ENCODE measurements at regions not wholly inside any gene's neighbourhood (a gene's known extent, or its start where the extent isn't known, plus 50 kb on each side); places are given as distances from the start of the nearest gene placed in this dataset.
A peak's percentile ranks its signal among the peaks of the same experiment; 100 is the strongest.

GRCh38 chr15:63434576-63435186, 53.0 kb upstream of the CA12 start:
- no peaks in the 10 kb centered on the region for H3K27me3 ChIP-seq (ENCODE audit: insufficient read depth, low read length)
- H3K4ac ChIP-seq (ENCODE audit: low read depth, low read length) = no peak overlapping the region
- no peak overlapping the region for H4K8ac ChIP-seq (ENCODE audit: low read depth, low read length)
- H4K91ac ChIP-seq (ENCODE audit: low read depth, low read length) = no peak overlapping the region
- H2BK120ac ChIP-seq (ENCODE audit: insufficient read depth, low read length, poor library complexity) = no peak overlapping the region
- H3K4me1 ChIP-seq (ENCODE audit: control insufficient read depth in 1 of 2, insufficient read depth in 2 of 2, low read length in 2 of 2) = no peaks in the 10 kb centered on the region
- no peak overlapping the region for H2AK5ac ChIP-seq (ENCODE audit: low read length)
- H3K9ac ChIP-seq (ENCODE audit: low read length) = no peak overlapping the region
- no peaks in the 10 kb centered on the region for H3K36me3 ChIP-seq (ENCODE audit: control insufficient read depth in 1 of 2, insufficient read depth in 2 of 2, low read length in 2 of 2)
- no peak overlapping the region for H4K12ac ChIP-seq (ENCODE audit: low read depth, low read length)
- WGBS (ENCODE audit: extremely low coverage, insufficient coverage, insufficient read length) = no CpG with 5 or more reads among the region's 4 CpGs
- H2BK12ac ChIP-seq (ENCODE audit: low read length) = no peak overlapping the region
- no peaks in the 10 kb centered on the region for H3K79me2 ChIP-seq (ENCODE audit: control insufficient read depth, insufficient read depth, low read length, poor library complexity)
- H3K4me2 ChIP-seq (ENCODE audit: low read length) = no peak overlapping the region
- H3K14ac ChIP-seq (ENCODE audit: low read length) = no peak overlapping the region
- no peak for DNase-seq
- H3K23ac ChIP-seq (ENCODE audit: low read length) = no peak overlapping the region
- peak overlapping the region; percentile 32 for H2AFZ ChIP-seq (ENCODE audit: insufficient read depth, low read length, poor library complexity)
- no peaks in the 10 kb centered on the region for H3K9me3 ChIP-seq (ENCODE audit: insufficient read depth, low read depth, low read length)
- H3K27ac ChIP-seq (ENCODE audit: low read depth, low read length) = no peak overlapping the region
- H3K18ac ChIP-seq (ENCODE audit: low read length) = no peak overlapping the region
- H3K79me1 ChIP-seq (ENCODE audit: low read length) = no peaks in the 10 kb centered on the region
- no peak overlapping the region for H2BK5ac ChIP-seq (ENCODE audit: low read depth, low read length, poor library complexity)
- H3K4me3 ChIP-seq (ENCODE audit: low read depth, low read length) = no peak overlapping the region

DNA sequence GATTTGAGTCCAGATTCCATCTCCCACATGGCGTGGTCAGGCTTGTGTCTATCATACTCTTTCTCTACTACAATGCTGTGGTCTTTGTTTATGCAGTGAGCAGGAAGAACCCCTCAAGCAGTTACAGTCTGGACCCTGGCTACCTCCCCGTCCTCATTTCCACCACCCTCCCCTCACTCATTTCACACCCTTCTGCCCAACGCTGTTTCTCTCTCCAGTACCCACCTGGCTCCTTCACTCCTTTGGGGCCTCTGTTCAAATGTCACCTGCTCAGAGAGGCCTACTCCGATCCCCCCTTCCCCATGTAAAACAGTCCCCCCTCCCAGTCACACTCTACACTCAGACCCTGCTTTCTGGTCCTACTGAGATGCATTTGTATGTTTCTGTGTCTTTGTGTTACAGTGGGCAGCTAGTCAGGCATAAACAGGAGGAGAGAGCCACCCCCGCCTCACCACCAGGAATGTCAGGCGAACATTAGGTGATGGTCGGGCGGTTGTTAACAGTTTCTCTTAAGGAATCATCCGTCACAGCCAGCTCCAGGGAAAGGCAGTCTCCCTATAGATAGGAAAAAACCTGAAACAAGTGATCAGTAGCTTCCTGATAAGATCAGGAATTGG, 53.7 kb upstream of the CA12 start:
- H3K4ac ChIP-seq (ENCODE audit: low read depth, low read length) = no peak overlapping the region
- no peak overlapping the region for H4K8ac ChIP-seq (ENCODE audit: low read depth, low read length)
- no peak overlapping the region for H3K18ac ChIP-seq (ENCODE audit: low read length)
- H3K36me3 ChIP-seq (ENCODE audit: control insufficient read depth in 1 of 2, insufficient read depth in 2 of 2, low read length in 2 of 2) = no peaks in the 10 kb centered on the region
- no peak overlapping the region for H2AK5ac ChIP-seq (ENCODE audit: low read length)
- DNase-seq = no peak
- H4K91ac ChIP-seq (ENCODE audit: low read depth, low read length) = no peak overlapping the region
- H3K4me1 ChIP-seq (ENCODE audit: control insufficient read depth in 1 of 2, insufficient read depth in 2 of 2, low read length in 2 of 2) = no peaks in the 10 kb centered on the region
- no peaks in the 10 kb centered on the region for H3K9me3 ChIP-seq (ENCODE audit: insufficient read depth, low read depth, low read length)
- no peak overlapping the region for H3K4me2 ChIP-seq (ENCODE audit: low read length)
- H3K79me2 ChIP-seq (ENCODE audit: control insufficient read depth, insufficient read depth, low read length, poor library complexity) = no peaks in the 10 kb centered on the region
- no peak overlapping the region for H2BK5ac ChIP-seq (ENCODE audit: low read depth, low read length, poor library complexity)
- WGBS (ENCODE audit: extremely low coverage, insufficient coverage, insufficient read length) = no CpG with 5 or more reads among the region's 9 CpGs
- H3K4me3 ChIP-seq (ENCODE audit: low read depth, low read length) = no peak overlapping the region
- H3K9ac ChIP-seq (ENCODE audit: low read length) = no peak overlapping the region
- no peak overlapping the region for H3K27ac ChIP-seq (ENCODE audit: low read depth, low read length)
- no peak overlapping the region for H3K23ac ChIP-seq (ENCODE audit: low read length)
- no peaks in the 10 kb centered on the region for H3K27me3 ChIP-seq (ENCODE audit: insufficient read depth, low read length)
- H4K12ac ChIP-seq (ENCODE audit: low read depth, low read length) = no peak overlapping the region
- no peaks in the 10 kb centered on the region for H3K79me1 ChIP-seq (ENCODE audit: low read length)
- no peak overlapping the region for H3K14ac ChIP-seq (ENCODE audit: low read length)
- H2BK12ac ChIP-seq (ENCODE audit: low read length) = no peak overlapping the region
- no peak overlapping the region for H2BK120ac ChIP-seq (ENCODE audit: insufficient read depth, low read length, poor library complexity)
- H2AFZ ChIP-seq (ENCODE audit: insufficient read depth, low read length, poor library complexity) = no peak overlapping the region

DNA sequence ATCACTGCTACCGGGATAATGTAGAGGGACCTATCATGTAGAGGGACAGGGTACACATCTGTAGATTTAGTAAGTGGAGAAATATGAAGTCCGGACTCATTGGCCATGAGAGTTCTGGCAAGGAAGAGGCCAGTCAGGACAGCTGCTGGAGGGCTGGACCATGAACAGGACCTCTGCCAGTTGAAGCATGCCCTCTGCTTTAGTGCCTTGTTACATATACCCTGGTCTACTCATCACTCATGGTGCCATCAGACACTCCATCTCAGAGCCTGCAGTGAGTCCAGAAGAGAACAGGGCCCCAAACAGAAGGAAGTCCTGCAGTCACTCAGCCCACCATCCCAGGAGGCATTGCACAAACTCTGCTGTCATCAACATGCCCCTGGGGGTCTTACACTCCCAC, 54.7 kb upstream of the CA12 start:
- no peak overlapping the region for H2AK5ac ChIP-seq (ENCODE audit: low read length)
- no CpG with 5 or more reads among the region's 2 CpGs for WGBS (ENCODE audit: extremely low coverage, insufficient coverage, insufficient read length)
- no peak overlapping the region for H3K27ac ChIP-seq (ENCODE audit: low read depth, low read length)
- no peak overlapping the region for H2BK12ac ChIP-seq (ENCODE audit: low read length)
- H3K4me3 ChIP-seq (ENCODE audit: low read depth, low read length) = no peak overlapping the region
- no peak overlapping the region for H4K12ac ChIP-seq (ENCODE audit: low read depth, low read length)
- no peaks in the 10 kb centered on the region for H3K36me3 ChIP-seq (ENCODE audit: control insufficient read depth in 1 of 2, insufficient read depth in 2 of 2, low read length in 2 of 2)
- no peak overlapping the region for H3K4ac ChIP-seq (ENCODE audit: low read depth, low read length)
- no peak overlapping the region for H2BK120ac ChIP-seq (ENCODE audit: insufficient read depth, low read length, poor library complexity)
- no peak overlapping the region for H3K9ac ChIP-seq (ENCODE audit: low read length)
- H3K79me2 ChIP-seq (ENCODE audit: control insufficient read depth, insufficient read depth, low read length, poor library complexity) = no peaks in the 10 kb centered on the region
- H3K4me1 ChIP-seq (ENCODE audit: control insufficient read depth in 1 of 2, insufficient read depth in 2 of 2, low read length in 2 of 2) = no peaks in the 10 kb centered on the region
- no peak overlapping the region for H4K91ac ChIP-seq (ENCODE audit: low read depth, low read length)
- no peak for DNase-seq
- H3K14ac ChIP-seq (ENCODE audit: low read length) = no peak overlapping the region
- H3K27me3 ChIP-seq (ENCODE audit: insufficient read depth, low read length) = no peaks in the 10 kb centered on the region
- no peak overlapping the region for H2BK5ac ChIP-seq (ENCODE audit: low read depth, low read length, poor library complexity)
- H2AFZ ChIP-seq (ENCODE audit: insufficient read depth, low read length, poor library complexity) = no peak overlapping the region
- H4K8ac ChIP-seq (ENCODE audit: low read depth, low read length) = no peak overlapping the region
- no peak overlapping the region for H3K18ac ChIP-seq (ENCODE audit: low read length)
- no peak overlapping the region for H3K4me2 ChIP-seq (ENCODE audit: low read length)
- no peaks in the 10 kb centered on the region for H3K9me3 ChIP-seq (ENCODE audit: insufficient read depth, low read depth, low read length)
- H3K79me1 ChIP-seq (ENCODE audit: low read length) = no peaks in the 10 kb centered on the region
- no peak overlapping the region for H3K23ac ChIP-seq (ENCODE audit: low read length)

DNA sequence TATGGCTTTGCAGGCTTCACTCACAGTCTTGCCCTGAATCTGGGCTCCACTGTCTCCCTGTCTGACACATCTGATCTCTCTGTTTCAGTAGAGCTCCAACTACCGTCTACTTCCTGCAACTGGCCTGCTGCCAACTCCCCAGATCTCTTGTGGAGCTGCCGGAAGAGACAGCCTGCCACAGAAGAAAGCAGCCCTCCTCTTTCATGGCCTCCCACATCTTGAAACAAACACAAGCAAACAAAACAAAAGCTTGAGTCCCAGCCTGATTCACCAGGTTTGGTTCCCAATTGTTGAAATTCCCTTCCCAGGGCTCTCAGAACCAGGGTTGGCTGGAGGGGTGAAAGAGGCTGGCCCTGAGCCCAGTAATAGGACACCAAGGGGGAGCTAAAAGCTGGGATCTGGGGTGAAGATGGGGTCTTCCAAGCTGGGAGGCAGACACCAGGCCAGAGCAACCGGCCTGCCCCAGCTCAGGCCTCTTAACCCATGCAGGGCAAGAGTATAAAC, 55.3 kb upstream of the CA12 start:
- H3K18ac ChIP-seq (ENCODE audit: low read length) = no peak overlapping the region
- H3K23ac ChIP-seq (ENCODE audit: low read length) = no peak overlapping the region
- DNase-seq = peak in 1 of 2 donors; percentile 27
- H3K36me3 ChIP-seq (ENCODE audit: control insufficient read depth in 1 of 2, insufficient read depth in 2 of 2, low read length in 2 of 2) = no peaks in the 10 kb centered on the region
- H4K8ac ChIP-seq (ENCODE audit: low read depth, low read length) = no peak overlapping the region
- no peak overlapping the region for H3K4ac ChIP-seq (ENCODE audit: low read depth, low read length)
- H3K14ac ChIP-seq (ENCODE audit: low read length) = no peak overlapping the region
- H3K27ac ChIP-seq (ENCODE audit: low read depth, low read length) = no peak overlapping the region
- H2BK12ac ChIP-seq (ENCODE audit: low read length) = no peak overlapping the region
- no peaks in the 10 kb centered on the region for H3K27me3 ChIP-seq (ENCODE audit: insufficient read depth, low read length)
- no peak overlapping the region for H3K4me2 ChIP-seq (ENCODE audit: low read length)
- H2BK5ac ChIP-seq (ENCODE audit: low read depth, low read length, poor library complexity) = no peak overlapping the region
- no peak overlapping the region for H2AFZ ChIP-seq (ENCODE audit: insufficient read depth, low read length, poor library complexity)
- H2AK5ac ChIP-seq (ENCODE audit: low read length) = no peak overlapping the region
- no peak overlapping the region for H3K9ac ChIP-seq (ENCODE audit: low read length)
- WGBS (ENCODE audit: extremely low coverage, insufficient coverage, insufficient read length) = no CpG with 5 or more reads among the region's 3 CpGs
- H4K91ac ChIP-seq (ENCODE audit: low read depth, low read length) = no peak overlapping the region
- H3K4me1 ChIP-seq (ENCODE audit: control insufficient read depth in 1 of 2, insufficient read depth in 2 of 2, low read length in 2 of 2) = no peaks in the 10 kb centered on the region
- no peaks in the 10 kb centered on the region for H3K9me3 ChIP-seq (ENCODE audit: insufficient read depth, low read depth, low read length)
- H3K79me1 ChIP-seq (ENCODE audit: low read length) = no peaks in the 10 kb centered on the region
- H4K12ac ChIP-seq (ENCODE audit: low read depth, low read length) = no peak overlapping the region
- no peak overlapping the region for H2BK120ac ChIP-seq (ENCODE audit: insufficient read depth, low read length, poor library complexity)
- H3K79me2 ChIP-seq (ENCODE audit: control insufficient read depth, insufficient read depth, low read length, poor library complexity) = no peaks in the 10 kb centered on the region
- H3K4me3 ChIP-seq (ENCODE audit: low read depth, low read length) = no peak overlapping the region
